Left cardiac atrium (tissue), 4 donors: ENCODE measurements at regions not wholly inside any gene's neighbourhood (a gene's known extent, or its start where the extent isn't known, plus 50 kb on each side); places are given as distances from the start of the nearest gene placed in this dataset.
A peak's percentile ranks its signal among the peaks of the same experiment; 100 is the strongest.

Experiments
- ATAC-seq, 2 donors: fragments of 200-7000 bp; cut with Tn5 transposase; one replicate each; pipeline ENCODE4 v1.9.1; 2020; ENCODE audit warnings: mild to moderate bottlenecking in 2 of 2, moderate library complexity in 2 of 2
- DNase-seq: peaks from one replicate; pipeline ENCODE4 v3.0.0-alpha.2; 2020
- intact Hi-C, 2 donors: fragments of 100-400 bp; cut with DNase I; formaldehyde crosslinking; loops; one replicate each; pipeline versions ENCODE4 v1.14.1 to v1.15.1; 2022 to 2023
- donor health status: DM: no; HTN: yes; CAD: no.
- donor health status: DM: no; HTN: yes; CAD: no; lungs with severe emphysema.
- donor health status: DM: yes; HTN: yes; CAD: no.
- donor health status: Dilated cardiomyopathy.

- intact Hi-C loops, result no loop called here
- ATAC-seq (no peak), DNase-seq (no peak)
Observed at GRCh38 chr9:79974806-79975422, 403.1 kb downstream of the TLE4 start.

- intact Hi-C loops, result no loop called here
Observed at GRCh38 chr9:79973627-79974026, 401.9 kb downstream of the TLE4 start.

GRCh38 chr9:79970146-79970425 lies 398.3 kb downstream of the TLE4 start:
- DNase-seq (no peak), ATAC-seq (no peak)
- intact Hi-C loops, result no loop called here

More at GRCh38 chr9:79973627-79974026, 401.9 kb downstream of the TLE4 start:
- ATAC-seq (no peak), DNase-seq (no peak)

- ATAC-seq, result no peak
- intact Hi-C loops, result no loop called here
- DNase-seq, result no peak
Observed at GRCh38 chr9:79969393-79970145, 397.8 kb downstream of the TLE4 start.

- ATAC-seq, result no peak
- intact Hi-C loops, result no loop called here
- DNase-seq, result no peak
Observed at GRCh38 chr9:79968533-79968932, 396.8 kb downstream of the TLE4 start.

GRCh38 chr9:79962836-79963235 lies 391.1 kb downstream of the TLE4 start:
- ATAC-seq, result no peak
- DNase-seq, result no peak
- intact Hi-C loops, result no loop called here

GRCh38 chr9:79962150-79962549 lies 390.4 kb downstream of the TLE4 start:
- intact Hi-C loops, result no loop called here
- DNase-seq (no peak), ATAC-seq (no peak)

GRCh38 chr9:79955300-79955699 lies 383.5 kb downstream of the TLE4 start:
- no peak for ATAC-seq
- DNase-seq, result no peak
- intact Hi-C loops, result no loop called here

- intact Hi-C loops, result no loop called here
- DNase-seq (no peak), ATAC-seq (no peak)
Observed at GRCh38 chr9:79953908-79954307, 382.1 kb downstream of the TLE4 start.

GRCh38 chr9:79952401-79952800 lies 380.6 kb downstream of the TLE4 start:
- DNase-seq (no peak), ATAC-seq (no peak)
- intact Hi-C loops, result no loop called here

- DNase-seq (peak; percentile 20), ATAC-seq (no peak)
- intact Hi-C loops, result no loop called here
Observed at GRCh38 chr9:79946712-79947111, 374.9 kb downstream of the TLE4 start.

- ATAC-seq (no peak), DNase-seq (no peak)
- intact Hi-C loops, result no loop called here
Observed at GRCh38 chr9:79945495-79945894, 373.7 kb downstream of the TLE4 start.

GRCh38 chr9:79945016-79945415 lies 373.3 kb downstream of the TLE4 start:
- intact Hi-C loops, result no loop called here
- ATAC-seq, result no peak

GRCh38 chr9:79940919-79941318 lies 369.2 kb downstream of the TLE4 start:
- no peak for ATAC-seq
- DNase-seq, result no peak
- intact Hi-C loops, result no loop called here

More at GRCh38 chr9:79945016-79945415, 373.3 kb downstream of the TLE4 start:
- DNase-seq, result no peak

- intact Hi-C loops, result no loop called here
- ATAC-seq (no peak), DNase-seq (no peak)
Observed at GRCh38 chr9:79939819-79940218, 368.1 kb downstream of the TLE4 start.

- DNase-seq (no peak), ATAC-seq (no peak)
- intact Hi-C loops, result no loop called here
Observed at GRCh38 chr9:79936336-79936735, 364.6 kb downstream of the TLE4 start.

- DNase-seq, result no peak
- intact Hi-C loops, result no loop called here
- no peak for ATAC-seq
Observed at GRCh38 chr9:79929285-79929684, 357.5 kb downstream of the TLE4 start.

- no peak for ATAC-seq
- no peak for DNase-seq
- intact Hi-C loops, result no loop called here
Observed at GRCh38 chr9:79928661-79929223, 357.0 kb downstream of the TLE4 start.

GRCh38 chr9:79925326-79925725 lies 353.6 kb downstream of the TLE4 start:
- intact Hi-C loops, result no loop called here
- ATAC-seq (no peak), DNase-seq (no peak)

GRCh38 chr9:79924836-79925235 lies 353.1 kb downstream of the TLE4 start:
- no peak for ATAC-seq
- intact Hi-C loops, result no loop called here

GRCh38 chr9:79917421-79917820 lies 345.7 kb downstream of the TLE4 start:
- ATAC-seq (no peak), DNase-seq (no peak)
- intact Hi-C loops, result no loop called here

More at GRCh38 chr9:79924836-79925235, 353.1 kb downstream of the TLE4 start:
- DNase-seq, result no peak
